Breast epithelium (tissue), 4 donors: ENCODE measurements at regions not wholly inside any gene's neighbourhood (a gene's known extent, or its start where the extent isn't known, plus 50 kb on each side); places are given as distances from the start of the nearest gene placed in this dataset.

Experiments
- DNase-seq, 2 donors: peaks; one replicate each; pipeline ENCODE4 v3.0.0-alpha.2; 2019; ENCODE audit warnings: low spot score in 2 of 2
- H3K27ac ChIP-seq, 2 donors: fragments of 200-600 bp; sonication (generic) in 1 of 2; one replicate each; pipeline ENCODE4 v1.5.1; 2016 to 2019; ENCODE audit warnings: mild to moderate bottlenecking in 1 of 2
- H3K27me3 ChIP-seq, 2 donors: fragments of 200-600 bp; sonication (generic) in 1 of 2; one replicate each; pipeline versions ENCODE4 v1.5.1 to v1.6.0; 2017 to 2019; ENCODE audit warnings: control low read depth in 1 of 2, mild to moderate bottlenecking in 1 of 2
- H3K36me3 ChIP-seq: fragments of 200-600 bp; one replicate; pipeline ENCODE4 v1.5.1; 2019
- H3K4me1 ChIP-seq, 2 donors: fragments of 200-600 bp; sonication (generic); one replicate each; pipeline ENCODE4 v1.5.1; 2016 to 2019; ENCODE audit warnings: control low read depth in 1 of 2
- H3K4me3 ChIP-seq, 3 donors: fragments of 200-600 bp; sonication (generic); 1 replicate in 2 of 3; 2 replicates in 1 of 3; pipeline ENCODE4 v1.5.1; 2016 to 2019; ENCODE audit warnings: mild to moderate bottlenecking in 3 of 3, moderate library complexity in 2 of 3
- H3K9me3 ChIP-seq, 2 donors: fragments of 200-600 bp; sonication (generic) in 1 of 2; one replicate each; pipeline ENCODE4 v1.5.1; 2016 to 2019; ENCODE audit warnings: control low read depth in 1 of 2
- CTCF ChIP-seq, 3 donors: fragments of 450-650 bp; IDR thresholded peaks; one replicate each; pipeline ENCODE4 v1.5.1; 2016 to 2017; ENCODE audit warnings: antibody characterized with exemption in 3 of 3, mild to moderate bottlenecking in 3 of 3, moderate library complexity in 3 of 3
- POLR2A ChIP-seq: fragments of 450-650 bp; IDR thresholded peaks from one replicate; pipeline ENCODE4 v1.6.1; 2016; ENCODE audit warnings: antibody characterized with exemption, mild to moderate bottlenecking, moderate library complexity
- POLR2AphosphoS5 ChIP-seq, 3 donors: sonication (generic); formaldehyde crosslinking; IDR thresholded peaks; one replicate each; pipeline ENCODE4 v1.6.1; 2017; ENCODE audit warnings: antibody characterized with exemption in 3 of 3
- intact Hi-C: fragments of 100-400 bp; cut with DNase I; formaldehyde crosslinking; loops from one replicate; pipeline ENCODE4 v1.15.1; 2023; ENCODE audit warnings: low total_unique reads

GRCh38 chr5:124599028-124599973 lies 147.1 kb downstream of the ZNF608 start:
- Histone ChIP-seq H3K36me3 (no peaks in the 10 kb centered on the region), H3K4me3 (no peak overlapping the region), H3K4me1 (no peaks in the 10 kb centered on the region), H3K27ac (peak overlapping the region; percentile 1 to 12), H3K27me3 (no peaks in the 10 kb centered on the region), H3K9me3 (no peaks in the 10 kb centered on the region)
- intact Hi-C loops: no loop called here
- TF ChIP-seq POLR2A (no peak), POLR2AphosphoS5 (IDR thresholded peaks at IDR 0.05) (no peak), CTCF (IDR thresholded peaks at IDR 0.05) (no peak)
- peak in 1 of 2 donors; percentile 59 for DNase-seq

GRCh38 chr5:124596595-124597421 lies 149.6 kb downstream of the ZNF608 start:
- no peaks in the 10 kb centered on the region for H3K27me3 ChIP-seq
- no peaks in the 10 kb centered on the region for H3K9me3 ChIP-seq
- intact Hi-C loops: no loop called here
- TF ChIP-seq POLR2A (no peak), CTCF (IDR thresholded peaks at IDR 0.05) (no peak), POLR2AphosphoS5 (IDR thresholded peaks at IDR 0.05) (no peak)
- no peaks in the 10 kb centered on the region for H3K36me3 ChIP-seq
- H3K4me3 ChIP-seq: no peak overlapping the region
- no peaks in the 10 kb centered on the region for H3K4me1 ChIP-seq
- no peak overlapping the region for H3K27ac ChIP-seq
- DNase-seq: no peak

GRCh38 chr5:124593952-124594351 lies 152.5 kb downstream of the ZNF608 start:
- TF ChIP-seq CTCF (IDR thresholded peaks at IDR 0.05) (no peak), POLR2A (no peak), POLR2AphosphoS5 (IDR thresholded peaks at IDR 0.05) (no peak)
- no peak for DNase-seq
- Histone ChIP-seq H3K9me3 (no peaks in the 10 kb centered on the region), H3K36me3 (no peaks in the 10 kb centered on the region), H3K27ac (no peak overlapping the region), H3K4me1 (no peaks in the 10 kb centered on the region), H3K27me3 (no peaks in the 10 kb centered on the region), H3K4me3 (no peak overlapping the region)
- intact Hi-C loops: no loop called here

DNA sequence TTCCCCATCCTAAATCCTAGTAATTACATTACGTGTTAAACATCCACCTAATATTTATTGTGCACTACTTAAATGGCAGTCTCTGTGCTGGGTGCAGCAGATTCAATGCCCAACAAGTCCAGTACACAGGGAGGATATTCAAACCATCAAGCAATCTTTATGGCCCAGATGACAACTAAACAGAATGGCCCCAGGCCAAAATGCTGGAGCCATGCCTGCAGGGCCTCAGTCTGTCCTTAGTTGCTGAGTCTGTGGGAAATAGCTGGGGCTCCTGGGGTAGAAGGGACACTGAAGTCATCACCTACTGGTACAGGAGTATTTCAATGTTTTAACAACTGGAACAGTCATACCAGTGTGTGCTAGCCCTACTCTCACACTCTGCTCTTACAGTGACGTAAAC lies 153.5 kb downstream of the ZNF608 start:
- intact Hi-C loops: no loop called here
- no peak for DNase-seq
- no peaks in the 10 kb centered on the region for H3K4me1 ChIP-seq
- H3K27ac ChIP-seq: no peak overlapping the region
- TF ChIP-seq POLR2AphosphoS5 (IDR thresholded peaks at IDR 0.05) (no peak), CTCF (IDR thresholded peaks at IDR 0.05) (no peak), POLR2A (no peak)
- H3K27me3 ChIP-seq: no peaks in the 10 kb centered on the region
- no peaks in the 10 kb centered on the region for H3K36me3 ChIP-seq
- H3K9me3 ChIP-seq: no peaks in the 10 kb centered on the region
- no peak overlapping the region for H3K4me3 ChIP-seq

DNA sequence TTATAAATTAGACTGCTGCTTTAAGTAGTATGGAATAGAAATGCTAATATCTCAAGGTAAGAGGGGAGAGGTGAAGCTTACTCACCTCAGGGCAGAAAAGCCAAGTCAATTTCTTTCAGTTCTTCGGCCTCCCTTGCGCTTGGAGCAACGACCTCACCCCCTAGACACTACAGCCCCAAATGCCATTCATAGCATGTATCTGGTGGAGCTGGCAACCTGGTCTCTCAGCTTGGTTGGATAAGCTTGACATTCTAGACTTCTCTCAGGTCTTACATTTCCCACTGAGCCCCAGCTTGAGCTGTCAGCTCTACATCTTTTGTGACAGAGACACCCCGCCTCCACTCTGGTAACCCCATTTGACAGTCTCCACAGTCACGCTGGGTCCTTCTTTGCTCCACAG lies 154.9 kb downstream of the ZNF608 start:
- intact Hi-C loops: no loop called here
- no peak for DNase-seq
- Histone ChIP-seq H3K27me3 (no peaks in the 10 kb centered on the region), H3K4me1 (no peaks in the 10 kb centered on the region), H3K9me3 (no peaks in the 10 kb centered on the region), H3K27ac (no peak overlapping the region), H3K4me3 (no peak overlapping the region), H3K36me3 (no peaks in the 10 kb centered on the region)
- no peak for TF ChIP-seq POLR2AphosphoS5 (IDR thresholded peaks at IDR 0.05)
